Sigmoid colon (tissue), 4 donors: ENCODE measurements at regions not wholly inside any gene's neighbourhood (a gene's known extent, or its start where the extent isn't known, plus 50 kb on each side); places are given as distances from the start of the nearest gene placed in this dataset.

Experiments
- CTCF ChIP-seq, 4 experiments: fragments of 450-650 bp in 3 of 4; fragments of 200-600 bp in 1 of 4; IDR thresholded peaks; one replicate each; pipeline ENCODE4 v1.5.1; 2016 to 2019; ENCODE audit warnings: antibody characterized with exemption in 4 of 4, mild to moderate bottlenecking in 3 of 4, moderate library complexity in 2 of 4
- POLR2A ChIP-seq, 2 donors: fragments of 450-650 bp; IDR thresholded peaks; one replicate each; pipeline ENCODE4 v1.6.1; 2016; ENCODE audit warnings: antibody characterized with exemption in 2 of 2, mild to moderate bottlenecking in 2 of 2, moderate library complexity in 2 of 2
- POLR2AphosphoS5 ChIP-seq, 4 donors: sonication (generic); formaldehyde crosslinking; IDR thresholded peaks; one replicate each; pipeline ENCODE4 v1.6.1; 2017; ENCODE audit warnings: antibody characterized with exemption in 4 of 4

GRCh38 chr6:167467793-167468431 lies 143.0 kb downstream of the TTLL2 start:
- TF ChIP-seq POLR2AphosphoS5 (IDR thresholded peaks at IDR 0.05) (no peak), CTCF (IDR thresholded peaks at IDR 0.05) (no peak), POLR2A (IDR thresholded peaks at IDR 0.05) (no peak)
